ENCODE measurements at regions not wholly inside any gene's neighbourhood (a gene's known extent, or its start where the extent isn't known, plus 50 kb on each side); places are given as distances from the start of the nearest gene placed in this dataset.

DNA sequence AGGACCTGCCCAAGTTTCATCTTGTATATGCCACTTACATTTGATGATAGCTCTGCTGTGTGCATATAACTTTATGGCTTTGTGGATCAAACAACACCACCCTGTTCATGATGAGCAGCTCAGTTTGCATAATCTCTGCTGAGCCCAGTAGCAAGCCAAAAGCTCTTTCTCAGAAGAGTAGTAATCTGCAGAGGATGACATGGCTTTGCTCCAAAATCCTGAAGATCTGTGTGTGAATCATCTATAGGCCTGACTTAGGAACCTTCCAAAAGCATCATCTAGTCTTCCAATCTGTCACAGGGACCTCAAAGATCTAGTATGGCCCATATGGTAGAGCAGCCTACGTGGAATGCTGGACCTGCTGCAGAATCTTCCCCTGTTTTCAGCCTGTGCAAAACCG, 394.6 kb downstream of the PSAT1 start:
- H3K9me2 ChIP-seq (ENCODE audit: insufficient read depth) = no peaks in the 10 kb centered on the region
- no peaks in the 10 kb centered on the region for H4K20me1 ChIP-seq (ENCODE audit: insufficient read depth)
- H3K4me1 ChIP-seq (ENCODE audit: insufficient read depth) = peaks cover 10% of the 10 kb centered on the region
- no peaks in the 10 kb centered on the region for H3K79me2 ChIP-seq (ENCODE audit: insufficient read depth)
- in situ Hi-C loops (cut with MboI) = no loop called here
- H3K4me2 ChIP-seq (ENCODE audit: unreplicated experiment) = no peak overlapping the region
- H2AFZ ChIP-seq = no peak overlapping the region
- H3K27me3 ChIP-seq (replicated peaks; ENCODE audit: insufficient read depth) = no peaks in the 10 kb centered on the region
- no peaks in the 10 kb centered on the region for H3K9me3 ChIP-seq (ENCODE audit: low read depth)
- no peaks in the 10 kb centered on the region for H3K36me3 ChIP-seq (ENCODE audit: low read depth)
- no peak overlapping the region for H3K27ac ChIP-seq
- H3F3A ChIP-seq (ENCODE audit: insufficient read depth) = peaks cover 7% of the 10 kb centered on the region; the same call in 1 of the 2 replicates
- no peak overlapping the region for H3K9ac ChIP-seq
- H3K4me3 ChIP-seq = no peak overlapping the region
- peak; percentile 83 for DNase-seq
- WGBS, 2 experiments (ENCODE audit: low coverage in 1 of 2, low lambda C conversion rate in 2 of 2, missing lambda C conversion rate in 2 of 2) = 76 to 81% methylated on average over 2 of the region's 2 CpGs
- no peak for TF ChIP-seq EZH2 (IDR thresholded peaks at IDR 0.05; ENCODE audit: insufficient read depth, poor library complexity, severe bottlenecking)
- no peak for TF ChIP-seq EZH2phosphoT487 (IDR thresholded peaks at IDR 0.05; ENCODE audit: insufficient read depth, low read depth)

DNA sequence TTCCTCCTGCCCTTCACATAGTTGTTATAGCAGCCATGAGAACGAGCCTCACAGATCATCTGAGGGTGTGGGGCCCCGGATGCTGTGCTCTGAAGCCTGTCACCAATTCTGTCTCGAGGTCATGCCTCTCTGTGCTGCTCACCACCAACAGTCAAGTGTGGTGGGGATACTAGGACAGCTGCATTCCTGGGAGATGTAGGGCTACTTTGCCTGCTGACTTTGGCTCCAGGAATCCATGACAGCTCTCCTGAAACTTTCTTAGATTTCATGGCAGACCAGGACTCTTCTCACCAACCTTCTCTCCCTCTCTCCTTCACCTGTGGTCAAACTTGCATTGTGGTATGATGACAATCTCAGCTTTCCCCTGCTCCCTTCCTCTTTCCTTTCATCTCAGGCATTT, 395.9 kb downstream of the PSAT1 start:
- no peak for TF ChIP-seq EZH2 (IDR thresholded peaks at IDR 0.05; ENCODE audit: insufficient read depth, poor library complexity, severe bottlenecking)
- in situ Hi-C loops (cut with MboI) = no loop called here
- Histone ChIP-seq H3K27me3 (replicated peaks; ENCODE audit: insufficient read depth) (no peaks in the 10 kb centered on the region), H3K9ac (no peak overlapping the region), H2AFZ (no peak overlapping the region), H3K4me1 (ENCODE audit: insufficient read depth) (peaks cover 22% of the 10 kb centered on the region), H3K4me3 (no peak overlapping the region), H3K79me2 (ENCODE audit: insufficient read depth) (no peaks in the 10 kb centered on the region), H3K9me2 (ENCODE audit: insufficient read depth) (no peaks in the 10 kb centered on the region), H4K20me1 (ENCODE audit: insufficient read depth) (no peaks in the 10 kb centered on the region), H3K36me3 (ENCODE audit: low read depth) (no peaks in the 10 kb centered on the region), H3F3A (ENCODE audit: insufficient read depth) (peaks cover 7% of the 10 kb centered on the region; the same call in 1 of the 2 replicates), H3K27ac (peak overlapping the region; percentile 32), H3K4me2 (ENCODE audit: unreplicated experiment) (peak overlapping the region; percentile 24), H3K9me3 (ENCODE audit: low read depth) (no peaks in the 10 kb centered on the region)
- DNase-seq = peak; percentile 74
- 14 to 34% methylated on average over 3 of the region's 3 CpGs for WGBS, 2 experiments (ENCODE audit: low coverage in 1 of 2, low lambda C conversion rate in 2 of 2, missing lambda C conversion rate in 2 of 2)

DNA sequence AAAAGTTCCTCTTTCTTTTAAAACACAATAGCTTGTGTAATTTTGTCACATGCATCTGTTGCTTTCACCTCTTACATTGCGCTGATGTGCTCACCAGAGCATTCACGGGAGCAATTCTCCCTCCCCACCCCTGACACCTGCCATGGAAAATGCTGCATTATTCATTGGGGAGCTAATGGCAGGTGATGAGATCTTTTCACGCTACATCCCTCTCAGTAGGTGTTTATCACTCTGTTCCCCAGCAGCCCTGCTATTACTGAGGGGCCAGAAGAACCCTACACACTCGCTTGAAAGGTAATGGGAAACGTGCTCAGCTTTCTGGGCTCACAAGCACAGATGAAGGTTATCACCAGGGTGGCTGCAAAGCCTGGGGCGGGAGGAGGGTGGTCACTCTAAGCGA, 398.0 kb downstream of the PSAT1 start:
- H3K4me1 ChIP-seq (ENCODE audit: insufficient read depth) = peaks cover 38% of the 10 kb centered on the region
- H4K20me1 ChIP-seq (ENCODE audit: insufficient read depth) = no peaks in the 10 kb centered on the region
- H3K9me3 ChIP-seq (ENCODE audit: low read depth) = no peaks in the 10 kb centered on the region
- H3K36me3 ChIP-seq (ENCODE audit: low read depth) = no peaks in the 10 kb centered on the region
- no peak overlapping the region for H2AFZ ChIP-seq
- DNase-seq = no peak
- no peak overlapping the region for H3K27ac ChIP-seq
- no peak overlapping the region for H3K9ac ChIP-seq
- peaks cover 20% of the 10 kb centered on the region; the same call in 1 of the 2 replicates for H3F3A ChIP-seq (ENCODE audit: insufficient read depth)
- no peaks in the 10 kb centered on the region for H3K9me2 ChIP-seq (ENCODE audit: insufficient read depth)
- TF ChIP-seq EZH2 (IDR thresholded peaks at IDR 0.05; ENCODE audit: insufficient read depth, poor library complexity, severe bottlenecking) = no peak
- no peak for TF ChIP-seq EZH2phosphoT487 (IDR thresholded peaks at IDR 0.05; ENCODE audit: insufficient read depth, low read depth)
- no peak overlapping the region for H3K4me2 ChIP-seq (ENCODE audit: unreplicated experiment)
- in situ Hi-C loops (cut with MboI) = no loop called here
- H3K27me3 ChIP-seq (replicated peaks; ENCODE audit: insufficient read depth) = no peaks in the 10 kb centered on the region
- no peak overlapping the region for H3K4me3 ChIP-seq
- WGBS, 2 experiments (ENCODE audit: low coverage in 1 of 2, low lambda C conversion rate in 2 of 2, missing lambda C conversion rate in 2 of 2) = 73 to 75% methylated on average over 7 of the region's 7 CpGs
- H3K79me2 ChIP-seq (ENCODE audit: insufficient read depth) = no peaks in the 10 kb centered on the region

DNA sequence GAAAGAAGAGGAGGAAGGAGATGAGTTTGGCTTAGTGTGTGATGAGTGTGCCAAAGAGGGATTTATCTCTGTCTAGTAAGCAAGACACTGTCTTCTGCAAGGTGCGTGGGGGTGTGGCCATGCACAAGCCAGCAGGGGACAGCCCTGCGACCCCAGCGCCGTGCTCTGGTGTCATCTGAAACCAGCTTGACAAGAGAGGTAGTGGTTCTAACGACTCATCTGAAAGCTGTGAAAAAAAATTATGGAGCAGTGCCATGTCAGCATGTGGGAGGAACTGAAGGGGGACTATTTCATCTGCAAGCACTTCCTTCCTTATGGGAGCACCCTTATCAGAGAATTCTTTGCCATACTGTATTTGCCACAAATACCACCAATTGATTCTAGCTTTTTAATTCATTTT, 398.6 kb downstream of the PSAT1 start:
- no peak overlapping the region for H3K9ac ChIP-seq
- peaks cover 24% of the 10 kb centered on the region; the same call in 1 of the 2 replicates for H3F3A ChIP-seq (ENCODE audit: insufficient read depth)
- no peaks in the 10 kb centered on the region for H4K20me1 ChIP-seq (ENCODE audit: insufficient read depth)
- in situ Hi-C loops (cut with MboI) = no loop called here
- no peak for DNase-seq
- H3K36me3 ChIP-seq (ENCODE audit: low read depth) = no peaks in the 10 kb centered on the region
- H3K27ac ChIP-seq = no peak overlapping the region
- TF ChIP-seq EZH2phosphoT487 (IDR thresholded peaks at IDR 0.05; ENCODE audit: insufficient read depth, low read depth) (no peak), EZH2 (IDR thresholded peaks at IDR 0.05; ENCODE audit: insufficient read depth, poor library complexity, severe bottlenecking) (no peak)
- H3K9me2 ChIP-seq (ENCODE audit: insufficient read depth) = no peaks in the 10 kb centered on the region
- no peak overlapping the region for H3K4me2 ChIP-seq (ENCODE audit: unreplicated experiment)
- 47 to 56% methylated on average over 5 of the region's 5 CpGs for WGBS, 2 experiments (ENCODE audit: low coverage in 1 of 2, low lambda C conversion rate in 2 of 2, missing lambda C conversion rate in 2 of 2)
- H3K4me3 ChIP-seq = no peak overlapping the region
- no peaks in the 10 kb centered on the region for H3K79me2 ChIP-seq (ENCODE audit: insufficient read depth)
- no peaks in the 10 kb centered on the region for H3K9me3 ChIP-seq (ENCODE audit: low read depth)
- peaks cover 38% of the 10 kb centered on the region for H3K4me1 ChIP-seq (ENCODE audit: insufficient read depth)
- no peak overlapping the region for H2AFZ ChIP-seq
- H3K27me3 ChIP-seq (replicated peaks; ENCODE audit: insufficient read depth) = no peaks in the 10 kb centered on the region

DNA sequence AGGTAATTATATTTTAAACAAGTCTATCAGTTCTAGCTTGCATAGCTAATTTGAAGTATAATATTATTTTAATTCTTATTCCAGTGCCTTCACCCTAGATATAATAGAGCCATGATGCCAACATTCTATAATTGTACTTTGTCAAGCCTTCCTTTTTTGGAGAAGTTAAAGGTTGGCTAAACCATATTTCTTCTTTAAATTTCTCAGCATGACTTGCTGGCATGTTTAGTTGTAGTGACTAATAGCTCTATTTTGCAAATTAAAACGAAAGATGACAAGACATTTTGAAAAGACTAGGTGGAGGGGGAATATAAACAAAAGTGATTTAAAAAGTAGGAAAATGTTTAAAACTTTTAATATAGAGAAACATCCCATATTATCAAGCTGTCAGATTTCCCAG, 400.7 kb downstream of the PSAT1 start:
- Histone ChIP-seq H3K9ac (0 out of 2 replicates have a peak overlapping the region, but pooled peaks have one; percentile 12), H3K4me1 (ENCODE audit: insufficient read depth) (peaks cover 37% of the 10 kb centered on the region), H3F3A (ENCODE audit: insufficient read depth) (peaks cover 17% of the 10 kb centered on the region; the same call in 1 of the 2 replicates), H3K27me3 (replicated peaks; ENCODE audit: insufficient read depth) (no peaks in the 10 kb centered on the region), H3K9me2 (ENCODE audit: insufficient read depth) (no peaks in the 10 kb centered on the region), H4K20me1 (ENCODE audit: insufficient read depth) (no peaks in the 10 kb centered on the region), H3K9me3 (ENCODE audit: low read depth) (no peaks in the 10 kb centered on the region), H2AFZ (peak overlapping the region; percentile 52), H3K36me3 (ENCODE audit: low read depth) (no peaks in the 10 kb centered on the region), H3K4me3 (no peak overlapping the region), H3K4me2 (ENCODE audit: unreplicated experiment) (peak overlapping the region; percentile 18), H3K79me2 (ENCODE audit: insufficient read depth) (no peaks in the 10 kb centered on the region), H3K27ac (peak overlapping the region; percentile 34)
- WGBS, 2 experiments (ENCODE audit: low coverage in 1 of 2, low lambda C conversion rate in 2 of 2, missing lambda C conversion rate in 2 of 2) = 4% methylated on average over 1 of the region's 1 CpG
- in situ Hi-C loops (cut with MboI) = no loop called here
- TF ChIP-seq EZH2 (IDR thresholded peaks at IDR 0.05; ENCODE audit: insufficient read depth, poor library complexity, severe bottlenecking) (no peak), EZH2phosphoT487 (IDR thresholded peaks at IDR 0.05; ENCODE audit: insufficient read depth, low read depth) (no peak)
- peak; percentile 54 for DNase-seq

All from GM23248 (cell line).